T-helper 1 cell treated with Interleukin-12 subunit alpha and Interleukin-12 subunit beta and Interleukin-4 antibody, amounts not matched to agents 30 μg/mL and 1 μg/mL, for 36 hours (primary cell): ENCODE measurements at regions not wholly inside any gene's neighbourhood (a gene's known extent, or its start where the extent isn't known, plus 50 kb on each side); places are given as distances from the start of the nearest gene placed in this dataset.

Source experiments
- H3K27ac Mint-ChIP-seq: one replicate; pipeline ENCODE4 v1.8.0; 2021; ENCODE audit warnings: mild to moderate bottlenecking, mixed read lengths
- H3K27me3 Mint-ChIP-seq: one replicate; pipeline ENCODE4 v1.8.0; 2021; ENCODE audit warnings: low read depth, mixed read lengths
- H3K36me3 Mint-ChIP-seq: one replicate; pipeline ENCODE4 v1.8.0; 2021; ENCODE audit warnings: low read depth, mixed read lengths
- H3K4me1 Mint-ChIP-seq: one replicate; pipeline ENCODE4 v1.8.0; 2021; ENCODE audit warnings: low read depth, mixed read lengths
- H3K4me3 Mint-ChIP-seq: one replicate; pipeline ENCODE4 v1.8.0; 2021; ENCODE audit warnings: mild to moderate bottlenecking, moderate library complexity, mixed read lengths
- H3K9me3 Mint-ChIP-seq: one replicate; pipeline ENCODE4 v1.8.0; 2021; ENCODE audit warnings: mixed read lengths

- Mint-ChIP-seq H3K9me3 (no peaks in the 10 kb centered on the region), H3K36me3 (no peaks in the 10 kb centered on the region), H3K27me3 (no peaks in the 10 kb centered on the region), H3K4me3 (no peak overlapping the region), H3K4me1 (no peaks in the 10 kb centered on the region), H3K27ac (no peak overlapping the region)
Measured at GRCh38 chr11:112822478-112823274, 138.5 kb upstream of the NCAM1 start.

- H3K27ac Mint-ChIP-seq = no peak overlapping the region
- no peaks in the 10 kb centered on the region for H3K9me3 Mint-ChIP-seq
- no peak overlapping the region for H3K4me3 Mint-ChIP-seq
- no peaks in the 10 kb centered on the region for H3K36me3 Mint-ChIP-seq
- no peaks in the 10 kb centered on the region for H3K27me3 Mint-ChIP-seq
- H3K4me1 Mint-ChIP-seq = no peaks in the 10 kb centered on the region
Measured at GRCh38 chr11:112826026-112826425, 135.2 kb upstream of the NCAM1 start.

- H3K4me3 Mint-ChIP-seq = no peak overlapping the region
- H3K36me3 Mint-ChIP-seq = no peaks in the 10 kb centered on the region
- no peak overlapping the region for H3K27ac Mint-ChIP-seq
- no peaks in the 10 kb centered on the region for H3K9me3 Mint-ChIP-seq
- no peaks in the 10 kb centered on the region for H3K27me3 Mint-ChIP-seq
- H3K4me1 Mint-ChIP-seq = no peaks in the 10 kb centered on the region
Measured at GRCh38 chr11:112826788-112827187, 134.4 kb upstream of the NCAM1 start.

- Mint-ChIP-seq H3K27ac (no peak overlapping the region), H3K36me3 (no peaks in the 10 kb centered on the region), H3K4me1 (no peaks in the 10 kb centered on the region), H3K4me3 (no peak overlapping the region), H3K27me3 (no peaks in the 10 kb centered on the region), H3K9me3 (no peaks in the 10 kb centered on the region)
Measured at GRCh38 chr11:112828421-112828820, 132.8 kb upstream of the NCAM1 start.

- Mint-ChIP-seq H3K9me3 (no peaks in the 10 kb centered on the region), H3K4me3 (no peak overlapping the region), H3K4me1 (no peaks in the 10 kb centered on the region), H3K27ac (no peak overlapping the region), H3K27me3 (no peaks in the 10 kb centered on the region), H3K36me3 (no peaks in the 10 kb centered on the region)
Measured at GRCh38 chr11:112829971-112830654, 131.1 kb upstream of the NCAM1 start.

GRCh38 chr11:112831041-112831440, 130.2 kb upstream of the NCAM1 start:
- H3K36me3 Mint-ChIP-seq = no peaks in the 10 kb centered on the region
- H3K4me1 Mint-ChIP-seq = no peaks in the 10 kb centered on the region

GRCh38 chr11:112831969-112832766, 129.1 kb upstream of the NCAM1 start:
- H3K27me3 Mint-ChIP-seq = no peaks in the 10 kb centered on the region
- H3K9me3 Mint-ChIP-seq = no peaks in the 10 kb centered on the region
- H3K4me3 Mint-ChIP-seq = no peak overlapping the region
- no peak overlapping the region for H3K27ac Mint-ChIP-seq
- H3K36me3 Mint-ChIP-seq = no peaks in the 10 kb centered on the region
- H3K4me1 Mint-ChIP-seq = no peaks in the 10 kb centered on the region

More at GRCh38 chr11:112831041-112831440, 130.2 kb upstream of the NCAM1 start:
- H3K9me3 Mint-ChIP-seq = no peaks in the 10 kb centered on the region
- H3K27me3 Mint-ChIP-seq = no peaks in the 10 kb centered on the region
- no peak overlapping the region for H3K4me3 Mint-ChIP-seq
- H3K27ac Mint-ChIP-seq = no peak overlapping the region

- H3K4me1 Mint-ChIP-seq = no peaks in the 10 kb centered on the region
- H3K27me3 Mint-ChIP-seq = no peaks in the 10 kb centered on the region
- H3K9me3 Mint-ChIP-seq = no peaks in the 10 kb centered on the region
- no peaks in the 10 kb centered on the region for H3K36me3 Mint-ChIP-seq
- no peak overlapping the region for H3K27ac Mint-ChIP-seq
- H3K4me3 Mint-ChIP-seq = no peak overlapping the region
Measured at GRCh38 chr11:112834277-112834755, 126.9 kb upstream of the NCAM1 start.

GRCh38 chr11:112835591-112836255, 125.5 kb upstream of the NCAM1 start:
- no peak overlapping the region for H3K27ac Mint-ChIP-seq
- no peaks in the 10 kb centered on the region for H3K9me3 Mint-ChIP-seq
- H3K4me1 Mint-ChIP-seq = no peaks in the 10 kb centered on the region
- no peaks in the 10 kb centered on the region for H3K27me3 Mint-ChIP-seq
- no peak overlapping the region for H3K4me3 Mint-ChIP-seq
- H3K36me3 Mint-ChIP-seq = no peaks in the 10 kb centered on the region

GRCh38 chr11:112836256-112836602, 125.0 kb upstream of the NCAM1 start:
- Mint-ChIP-seq H3K9me3 (no peaks in the 10 kb centered on the region), H3K4me1 (no peaks in the 10 kb centered on the region), H3K36me3 (no peaks in the 10 kb centered on the region), H3K4me3 (no peak overlapping the region), H3K27ac (no peak overlapping the region), H3K27me3 (no peaks in the 10 kb centered on the region)

GRCh38 chr11:112837162-112837826, 123.9 kb upstream of the NCAM1 start:
- Mint-ChIP-seq H3K4me1 (no peaks in the 10 kb centered on the region), H3K27ac (no peak overlapping the region), H3K27me3 (no peaks in the 10 kb centered on the region), H3K4me3 (no peak overlapping the region), H3K36me3 (no peaks in the 10 kb centered on the region), H3K9me3 (no peaks in the 10 kb centered on the region)

- H3K36me3 Mint-ChIP-seq = no peaks in the 10 kb centered on the region
- no peak overlapping the region for H3K4me3 Mint-ChIP-seq
- no peaks in the 10 kb centered on the region for H3K9me3 Mint-ChIP-seq
- no peak overlapping the region for H3K27ac Mint-ChIP-seq
- no peaks in the 10 kb centered on the region for H3K27me3 Mint-ChIP-seq
- H3K4me1 Mint-ChIP-seq = no peaks in the 10 kb centered on the region
Measured at GRCh38 chr11:112839051-112839450, 122.2 kb upstream of the NCAM1 start.

- H3K27ac Mint-ChIP-seq = no peak overlapping the region
- H3K9me3 Mint-ChIP-seq = no peaks in the 10 kb centered on the region
- no peaks in the 10 kb centered on the region for H3K36me3 Mint-ChIP-seq
- H3K4me1 Mint-ChIP-seq = no peaks in the 10 kb centered on the region
- no peak overlapping the region for H3K4me3 Mint-ChIP-seq
- no peaks in the 10 kb centered on the region for H3K27me3 Mint-ChIP-seq
Measured at GRCh38 chr11:112841729-112842128, 119.5 kb upstream of the NCAM1 start.

- Mint-ChIP-seq H3K4me1 (no peaks in the 10 kb centered on the region), H3K27ac (no peak overlapping the region)
Measured at GRCh38 chr11:112842151-112842550, 119.1 kb upstream of the NCAM1 start.

More at GRCh38 chr11:112842151-112842550, 119.1 kb upstream of the NCAM1 start:
- Mint-ChIP-seq H3K27me3 (no peaks in the 10 kb centered on the region), H3K36me3 (no peaks in the 10 kb centered on the region), H3K9me3 (no peaks in the 10 kb centered on the region), H3K4me3 (no peak overlapping the region)
